DND-41 (cell line): ENCODE measurements at regions not wholly inside any gene's neighbourhood (a gene's known extent, or its start where the extent isn't known, plus 50 kb on each side); places are given as distances from the start of the nearest gene placed in this dataset.

Experiments
- ATAC-seq: fragments of 200-7000 bp; cut with Tn5 transposase; 3 replicates; pipeline ENCODE4 v1.9.1; 2021; ENCODE audit warnings: low read depth; ENCODE audit not compliant: insufficient read depth
- DNase-seq: peaks from one replicate; pipeline ENCODE4 v3.0.0-alpha.2; 2020
- H2AFZ ChIP-seq: 2 replicates; pipeline ENCODE4 v1.6.0; 2012; ENCODE audit warnings: low read depth, low read length
- H3K27ac ChIP-seq: 2 replicates; pipeline ENCODE4 v1.5.1; 2012; ENCODE audit warnings: low read length, inconsistent platforms
- H3K27me3 ChIP-seq: fragments of 200-600 bp; sonication (generic); 2 replicates; pipeline ENCODE4 v1.6.0; 2012; ENCODE audit warnings: low read length, mild to moderate bottlenecking, inconsistent platforms; ENCODE audit not compliant: insufficient read depth, poor library complexity
- H3K36me3 ChIP-seq: 2 replicates; pipeline ENCODE4 v1.5.1; 2012; ENCODE audit warnings: low read length, inconsistent platforms; ENCODE audit not compliant: insufficient read depth
- H3K4me1 ChIP-seq: 2 replicates; pipeline ENCODE4 v1.5.1; 2012; ENCODE audit warnings: mild to moderate bottlenecking, low read length; ENCODE audit not compliant: insufficient read depth
- H3K4me2 ChIP-seq: 2 replicates; pipeline ENCODE4 v1.6.0; 2012; ENCODE audit warnings: mild to moderate bottlenecking, moderate library complexity, low read length, inconsistent platforms; ENCODE audit not compliant: insufficient read depth
- H3K4me3 ChIP-seq, 2 experiments: fragments of 200-600 bp in 1 of 2; shearing (Covaris generic) in 1 of 2; 2 replicates each; pipeline ENCODE4 v1.5.1; 2012 to 2016; ENCODE audit warnings: inconsistent platforms in 2 of 2, low read length in 2 of 2, mild to moderate bottlenecking in 2 of 2, low read depth in 1 of 2, moderate library complexity in 1 of 2
- H3K79me2 ChIP-seq: 2 replicates; pipeline ENCODE4 v1.6.0; 2012; ENCODE audit warnings: low read length, inconsistent platforms; ENCODE audit not compliant: insufficient read depth
- H3K9ac ChIP-seq: 2 replicates; pipeline ENCODE4 v1.6.0; 2012; ENCODE audit warnings: low read depth, mild to moderate bottlenecking, inconsistent platforms, low read length, moderate library complexity
- H3K9me3 ChIP-seq: 2 replicates; pipeline ENCODE4 v1.5.1; 2012; ENCODE audit warnings: low read length, moderate library complexity, mild to moderate bottlenecking, inconsistent platforms; ENCODE audit not compliant: insufficient read depth, severe bottlenecking
- H4K20me1 ChIP-seq: 2 replicates; pipeline ENCODE4 v1.6.0; 2012; ENCODE audit warnings: low read length; ENCODE audit not compliant: insufficient read depth
- EZH2 ChIP-seq: IDR thresholded peaks from 3 replicates; pipeline ENCODE4 v1.6.1; 2012; ENCODE audit warnings: borderline replicate concordance, low read depth, mild to moderate bottlenecking, moderate library complexity, low read length, inconsistent platforms; ENCODE audit not compliant: severe bottlenecking
- TF ChIP-seq, protein P1 (sequence below): IDR thresholded peaks from 2 replicates; pipeline ENCODE4 v1.5.1; 2012; ENCODE audit warnings: borderline replicate concordance, low read length, moderate library complexity, mild to moderate bottlenecking; ENCODE audit not compliant: poor library complexity, severe bottlenecking; ENCODE audit errors: extremely low read depth

DNA sequence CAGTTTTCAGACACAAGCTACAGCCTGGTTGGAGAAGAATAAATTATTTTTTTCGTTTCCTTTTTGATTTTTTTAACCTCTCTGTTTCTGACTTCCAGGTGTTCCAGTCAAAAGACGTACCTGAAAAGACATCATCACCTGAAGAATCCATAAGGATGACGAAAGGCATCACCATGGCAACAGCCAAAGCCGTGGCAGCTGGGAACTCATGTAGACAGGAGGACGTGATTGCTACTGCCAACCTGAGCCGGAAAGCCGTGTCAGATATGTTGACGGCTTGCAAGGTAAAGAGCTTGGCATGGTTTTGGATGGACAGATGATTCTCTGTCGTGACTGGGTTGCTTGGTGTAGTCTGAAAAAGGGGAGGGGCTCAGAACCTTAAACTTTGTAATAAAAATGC lies 237.0 kb upstream of the TPM1 start:
- no peak overlapping the region for H3K9ac ChIP-seq
- H3K4me3 ChIP-seq: no peak overlapping the region
- H3K27me3 ChIP-seq: no peaks in the 10 kb centered on the region
- no peaks in the 10 kb centered on the region for H4K20me1 ChIP-seq
- ATAC-seq: no peak
- no peak for DNase-seq
- no peaks in the 10 kb centered on the region for H3K4me1 ChIP-seq
- H2AFZ ChIP-seq: no peak overlapping the region
- no peak overlapping the region for H3K4me2 ChIP-seq
- H3K27ac ChIP-seq: no peak overlapping the region
- H3K9me3 ChIP-seq: no peaks in the 10 kb centered on the region
- TF ChIP-seq, protein P1, sequence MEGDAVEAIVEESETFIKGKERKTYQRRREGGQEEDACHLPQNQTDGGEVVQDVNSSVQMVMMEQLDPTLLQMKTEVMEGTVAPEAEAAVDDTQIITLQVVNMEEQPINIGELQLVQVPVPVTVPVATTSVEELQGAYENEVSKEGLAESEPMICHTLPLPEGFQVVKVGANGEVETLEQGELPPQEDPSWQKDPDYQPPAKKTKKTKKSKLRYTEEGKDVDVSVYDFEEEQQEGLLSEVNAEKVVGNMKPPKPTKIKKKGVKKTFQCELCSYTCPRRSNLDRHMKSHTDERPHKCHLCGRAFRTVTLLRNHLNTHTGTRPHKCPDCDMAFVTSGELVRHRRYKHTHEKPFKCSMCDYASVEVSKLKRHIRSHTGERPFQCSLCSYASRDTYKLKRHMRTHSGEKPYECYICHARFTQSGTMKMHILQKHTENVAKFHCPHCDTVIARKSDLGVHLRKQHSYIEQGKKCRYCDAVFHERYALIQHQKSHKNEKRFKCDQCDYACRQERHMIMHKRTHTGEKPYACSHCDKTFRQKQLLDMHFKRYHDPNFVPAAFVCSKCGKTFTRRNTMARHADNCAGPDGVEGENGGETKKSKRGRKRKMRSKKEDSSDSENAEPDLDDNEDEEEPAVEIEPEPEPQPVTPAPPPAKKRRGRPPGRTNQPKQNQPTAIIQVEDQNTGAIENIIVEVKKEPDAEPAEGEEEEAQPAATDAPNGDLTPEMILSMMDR: no peak
- no peak for TF ChIP-seq EZH2
- no peaks in the 10 kb centered on the region for H3K79me2 ChIP-seq
- H3K36me3 ChIP-seq: no peaks in the 10 kb centered on the region

DNA sequence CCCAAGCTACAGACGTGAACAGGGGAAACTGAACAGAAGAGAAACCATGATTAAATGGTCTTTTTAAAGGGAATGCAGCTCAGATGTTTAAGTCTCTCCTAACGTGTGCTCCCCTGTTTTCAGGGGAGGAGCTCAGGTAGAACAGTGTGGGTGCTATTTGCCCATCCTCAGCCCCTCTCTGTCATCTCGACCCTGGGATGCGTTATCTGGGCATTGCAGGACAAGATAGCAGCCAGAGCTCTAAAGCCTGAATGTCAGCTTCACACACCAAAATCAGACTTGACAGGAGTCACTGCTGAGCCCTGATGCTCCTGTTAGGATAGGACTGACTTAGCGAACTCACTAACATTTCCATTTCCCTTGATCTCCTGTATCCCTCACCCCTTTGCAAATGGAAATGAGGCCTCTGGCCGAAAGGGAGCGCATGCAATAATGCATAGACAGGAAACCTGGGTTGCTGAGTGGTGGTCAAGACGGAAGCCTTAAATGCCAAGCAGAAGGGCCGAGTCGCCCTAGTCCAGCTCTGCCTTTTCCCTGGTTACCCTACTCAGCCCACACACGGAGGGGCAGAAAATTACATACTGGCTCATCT lies 234.9 kb upstream of the TPM1 start:
- Histone ChIP-seq H2AFZ (no peak overlapping the region), H3K27ac (no peak overlapping the region), H4K20me1 (no peaks in the 10 kb centered on the region), H3K9ac (no peak overlapping the region), H3K27me3 (no peaks in the 10 kb centered on the region), H3K4me2 (no peak overlapping the region), H3K4me3 (no peak overlapping the region), H3K4me1 (no peaks in the 10 kb centered on the region), H3K36me3 (no peaks in the 10 kb centered on the region), H3K9me3 (no peaks in the 10 kb centered on the region), H3K79me2 (no peaks in the 10 kb centered on the region)
- DNase-seq (no peak), ATAC-seq (no peak)
- TF ChIP-seq EZH2: no peak
- TF ChIP-seq, protein P1: no peak

DNA sequence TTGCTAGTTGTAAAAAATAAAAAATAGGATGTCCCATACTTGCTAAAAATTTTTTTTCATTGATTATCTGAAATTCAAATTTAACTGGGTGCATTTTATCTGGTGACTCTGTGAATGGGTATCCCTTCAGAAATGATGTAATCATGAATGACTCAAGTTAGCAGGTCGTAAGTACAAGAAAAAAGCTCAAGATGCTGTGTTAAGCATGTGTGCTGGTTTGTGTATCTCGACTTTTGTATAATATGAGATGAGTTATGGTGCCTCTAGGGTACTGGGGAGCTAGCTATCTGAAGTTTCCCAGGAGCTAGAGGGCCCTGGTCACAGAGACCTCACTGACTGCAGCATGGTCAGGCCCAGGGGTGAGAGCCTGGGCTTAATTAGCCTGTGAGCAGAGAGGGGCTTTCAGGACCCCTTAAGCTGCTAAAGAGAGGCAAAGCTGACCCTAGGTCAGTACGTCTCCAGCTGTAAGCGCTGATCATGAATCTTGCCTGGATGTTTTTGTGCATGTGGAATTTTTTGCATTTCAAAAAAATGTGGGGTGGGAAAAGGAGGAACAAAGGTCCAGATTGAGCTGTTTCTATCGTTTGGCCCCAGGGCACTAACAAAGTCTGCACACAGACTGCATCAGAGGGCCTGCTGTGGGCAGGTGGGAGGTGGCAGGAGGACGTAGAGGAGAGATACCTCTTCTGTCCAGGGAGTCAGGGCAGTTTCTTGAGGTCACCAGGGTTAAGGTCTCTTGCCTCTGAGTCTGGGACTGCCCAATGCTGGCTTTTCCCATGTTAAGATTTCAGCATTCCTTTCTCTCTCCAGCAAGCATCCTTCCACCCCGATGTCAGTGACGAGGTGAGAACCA lies 233.2 kb upstream of the TPM1 start:
- Histone ChIP-seq H3K9ac (no peak overlapping the region), H3K27me3 (no peaks in the 10 kb centered on the region), H3K36me3 (no peaks in the 10 kb centered on the region), H4K20me1 (no peaks in the 10 kb centered on the region), H2AFZ (no peak overlapping the region), H3K4me2 (no peak overlapping the region), H3K4me1 (no peaks in the 10 kb centered on the region), H3K79me2 (no peaks in the 10 kb centered on the region), H3K27ac (no peak overlapping the region), H3K4me3 (no peak overlapping the region), H3K9me3 (no peaks in the 10 kb centered on the region)
- no peak for TF ChIP-seq EZH2
- TF ChIP-seq, protein P1: no peak
- no peak for ATAC-seq
- DNase-seq: no peak
